HFFc6 (cell line): ENCODE measurements at regions not wholly inside any gene's neighbourhood (a gene's known extent, or its start where the extent isn't known, plus 50 kb on each side); places are given as distances from the start of the nearest gene placed in this dataset.

ENCODE experiments used
- DNase-seq: peaks from one replicate; pipeline ENCODE4 v3.0.0-alpha.2; 2018
- H3K27ac Mint-ChIP-seq: 2 replicates; pipeline ENCODE4 v1.8.0; 2020; ENCODE audit warnings: mild to moderate bottlenecking, mixed read lengths
- H3K27me3 Mint-ChIP-seq: 2 replicates; pipeline ENCODE4 v1.8.0; 2021; ENCODE audit warnings: mild to moderate bottlenecking, moderate library complexity, mixed read lengths; ENCODE audit not compliant: insufficient read depth
- H3K36me3 Mint-ChIP-seq: 2 replicates; pipeline ENCODE4 v1.8.0; 2021; ENCODE audit warnings: low read depth, mixed read lengths
- H3K4me1 Mint-ChIP-seq: 2 replicates; pipeline ENCODE4 v1.8.0; 2020; ENCODE audit warnings: low read depth, mixed read lengths
- H3K4me3 Mint-ChIP-seq: 2 replicates; pipeline ENCODE4 v1.8.0; 2020; ENCODE audit warnings: mild to moderate bottlenecking, moderate library complexity, mixed read lengths
- H3K9me3 Mint-ChIP-seq: 2 replicates; pipeline ENCODE4 v1.8.0; 2020; ENCODE audit warnings: mild to moderate bottlenecking, mixed read lengths
- CTCF ChIP-seq: fragments of 200-600 bp; sonication (generic); IDR thresholded peaks from 2 replicates; pipeline ENCODE4 v1.5.0; 2021; ENCODE audit warnings: antibody characterized with exemption, mild to moderate bottlenecking

DNA sequence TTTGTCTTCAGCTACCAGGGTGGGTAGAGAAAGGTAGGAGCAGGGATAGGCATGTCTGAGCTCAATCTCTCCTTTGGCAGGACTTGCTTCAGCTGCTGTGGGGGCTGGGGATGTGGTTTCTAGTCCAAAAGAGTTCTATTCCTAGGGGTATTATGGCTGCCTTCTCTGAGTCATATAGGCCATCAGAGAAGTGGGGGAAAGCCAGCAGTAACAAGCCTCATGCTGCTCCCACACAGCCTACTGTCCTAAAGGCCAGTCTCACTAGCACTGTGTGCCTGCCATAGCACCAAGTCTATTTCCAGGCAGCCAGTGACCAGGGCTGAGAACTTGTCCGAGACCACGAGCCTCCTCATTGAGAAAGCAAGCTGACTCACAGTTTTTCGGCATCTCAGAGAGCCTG is 270.6 kb downstream of the DCAF12L2 start:
- H3K27me3 Mint-ChIP-seq: no peaks in the 10 kb centered on the region
- no peak for TF ChIP-seq CTCF
- no peak for DNase-seq
- H3K36me3 Mint-ChIP-seq: no peaks in the 10 kb centered on the region
- H3K27ac Mint-ChIP-seq: no peak overlapping the region
- no peaks in the 10 kb centered on the region for H3K4me1 Mint-ChIP-seq
- peaks cover 10% of the 10 kb centered on the region; the same call in 1 of the 2 replicates for H3K9me3 Mint-ChIP-seq
- no peak overlapping the region for H3K4me3 Mint-ChIP-seq

DNA sequence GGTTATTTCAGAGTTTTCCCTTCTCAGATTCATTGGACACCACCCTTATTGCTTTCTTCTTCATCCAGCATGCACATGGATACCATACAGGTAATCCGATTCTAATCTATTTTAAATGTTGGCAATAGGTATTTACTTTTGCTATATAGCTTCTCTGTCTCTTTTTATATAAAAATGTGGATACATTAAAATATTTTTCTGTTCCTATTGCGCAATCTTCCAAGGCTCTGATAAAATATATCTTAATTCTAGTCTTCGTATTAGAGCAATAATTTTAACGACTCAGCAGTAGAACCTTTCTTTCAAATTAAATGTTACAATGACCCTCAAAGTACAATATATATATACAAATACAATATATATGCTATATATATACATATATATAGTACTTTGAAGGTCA is 239.8 kb downstream of the DCAF12L2 start:
- Mint-ChIP-seq H3K27me3 (no peaks in the 10 kb centered on the region), H3K27ac (no peak overlapping the region), H3K9me3 (peaks cover 13% of the 10 kb centered on the region), H3K4me1 (no peaks in the 10 kb centered on the region), H3K36me3 (no peaks in the 10 kb centered on the region), H3K4me3 (no peak overlapping the region)
- DNase-seq: no peak
- no peak for TF ChIP-seq CTCF

- Mint-ChIP-seq H3K27me3 (no peaks in the 10 kb centered on the region), H3K36me3 (no peaks in the 10 kb centered on the region), H3K4me1 (no peaks in the 10 kb centered on the region), H3K27ac (no peak overlapping the region), H3K9me3 (0 out of 2 replicates have a peak, but pooled peaks cover 4% of the 10 kb centered on the region), H3K4me3 (no peak overlapping the region)
- TF ChIP-seq CTCF: no peak
- DNase-seq: no peak
Observed at GRCh38 chrX:125940985-125941384, 225.1 kb downstream of the DCAF12L2 start.

GRCh38 chrX:125947501-125947900 is 218.6 kb downstream of the DCAF12L2 start:
- TF ChIP-seq CTCF: no peak
- H3K4me3 Mint-ChIP-seq: no peak overlapping the region
- no peak overlapping the region for H3K27ac Mint-ChIP-seq
- H3K27me3 Mint-ChIP-seq: no peaks in the 10 kb centered on the region
- no peaks in the 10 kb centered on the region; the same call in 1 of the 2 replicates for H3K9me3 Mint-ChIP-seq
- H3K36me3 Mint-ChIP-seq: no peaks in the 10 kb centered on the region
- H3K4me1 Mint-ChIP-seq: no peaks in the 10 kb centered on the region
- no peak for DNase-seq

DNA sequence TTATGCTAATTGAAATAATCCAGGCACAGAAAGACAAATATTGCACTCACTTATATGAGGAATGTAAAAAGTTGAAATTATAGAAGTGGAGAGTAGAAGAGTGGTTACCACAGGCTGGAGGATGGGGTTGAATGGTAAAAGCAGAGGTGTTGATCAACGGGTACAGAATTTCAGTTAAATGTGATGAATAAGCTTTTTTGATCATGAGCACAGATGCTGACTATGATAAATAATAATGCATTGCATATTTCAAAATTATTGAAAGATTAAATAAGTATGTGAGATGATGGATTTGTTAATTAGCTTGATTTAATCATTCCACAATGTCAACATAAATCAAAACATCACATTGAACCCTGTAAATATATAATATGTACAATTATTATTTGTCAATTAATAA is 213.1 kb downstream of the DCAF12L2 start:
- no peaks in the 10 kb centered on the region for H3K4me1 Mint-ChIP-seq
- no peak overlapping the region for H3K27ac Mint-ChIP-seq
- no peak for TF ChIP-seq CTCF
- no peaks in the 10 kb centered on the region for H3K36me3 Mint-ChIP-seq
- no peaks in the 10 kb centered on the region for H3K27me3 Mint-ChIP-seq
- no peak overlapping the region for H3K4me3 Mint-ChIP-seq
- peaks cover 4% of the 10 kb centered on the region; the same call in 1 of the 2 replicates for H3K9me3 Mint-ChIP-seq
- DNase-seq: no peak

GRCh38 chrX:125953814-125954213 is 212.3 kb downstream of the DCAF12L2 start:
- no peak overlapping the region for H3K27ac Mint-ChIP-seq
- H3K36me3 Mint-ChIP-seq: no peaks in the 10 kb centered on the region
- no peak for DNase-seq
- H3K4me3 Mint-ChIP-seq: no peak overlapping the region
- no peak for TF ChIP-seq CTCF
- H3K4me1 Mint-ChIP-seq: no peaks in the 10 kb centered on the region
- H3K9me3 Mint-ChIP-seq: peaks cover 4% of the 10 kb centered on the region; the same call in 1 of the 2 replicates
- no peaks in the 10 kb centered on the region for H3K27me3 Mint-ChIP-seq
